SH-SY5Y (cell line): ENCODE measurements at regions not wholly inside any gene's neighbourhood (a gene's known extent, or its start where the extent isn't known, plus 50 kb on each side); places are given as distances from the start of the nearest gene placed in this dataset.

Experiments
- GATA2 ChIP-seq: IDR thresholded peaks from 2 replicates; pipeline ENCODE4 v1.6.1; 2011; ENCODE audit warnings: mild to moderate bottlenecking, low read depth, low read length
- GATA3 ChIP-seq: IDR thresholded peaks from 2 replicates; pipeline ENCODE4 v1.6.1; 2011; ENCODE audit warnings: low read depth, mild to moderate bottlenecking, low read length, moderate library complexity

DNA sequence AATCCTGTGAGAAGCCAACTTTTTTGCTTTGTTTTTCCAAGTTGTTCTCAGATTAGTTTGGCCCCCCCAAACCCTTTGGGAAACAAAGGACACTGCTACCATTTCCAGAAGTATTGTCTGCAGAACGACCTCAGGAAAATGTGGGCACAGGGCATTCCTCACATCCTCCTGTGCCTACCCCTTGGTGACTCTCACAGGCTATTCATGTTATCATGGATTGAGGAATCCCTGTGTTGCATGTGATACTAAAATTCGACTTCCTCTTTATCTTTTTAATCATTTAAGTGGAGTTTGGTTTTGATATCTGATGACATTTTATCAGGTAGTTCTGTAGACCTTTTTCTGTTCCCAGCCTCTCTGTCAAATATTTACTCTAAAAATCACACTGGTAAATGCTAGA, 184.5 kb downstream of the FASLG start:
- TF ChIP-seq GATA2 (no peak), GATA3 (no peak)
